ENCODE measurements at regions not wholly inside any gene's neighbourhood (a gene's known extent, or its start where the extent isn't known, plus 50 kb on each side); places are given as distances from the start of the nearest gene placed in this dataset.
"Not testable (repeated sequence)": the region's sequence is repeated elsewhere in the genome, so short reads cannot be mapped to it uniquely, and the experiment has no call there.

DNA sequence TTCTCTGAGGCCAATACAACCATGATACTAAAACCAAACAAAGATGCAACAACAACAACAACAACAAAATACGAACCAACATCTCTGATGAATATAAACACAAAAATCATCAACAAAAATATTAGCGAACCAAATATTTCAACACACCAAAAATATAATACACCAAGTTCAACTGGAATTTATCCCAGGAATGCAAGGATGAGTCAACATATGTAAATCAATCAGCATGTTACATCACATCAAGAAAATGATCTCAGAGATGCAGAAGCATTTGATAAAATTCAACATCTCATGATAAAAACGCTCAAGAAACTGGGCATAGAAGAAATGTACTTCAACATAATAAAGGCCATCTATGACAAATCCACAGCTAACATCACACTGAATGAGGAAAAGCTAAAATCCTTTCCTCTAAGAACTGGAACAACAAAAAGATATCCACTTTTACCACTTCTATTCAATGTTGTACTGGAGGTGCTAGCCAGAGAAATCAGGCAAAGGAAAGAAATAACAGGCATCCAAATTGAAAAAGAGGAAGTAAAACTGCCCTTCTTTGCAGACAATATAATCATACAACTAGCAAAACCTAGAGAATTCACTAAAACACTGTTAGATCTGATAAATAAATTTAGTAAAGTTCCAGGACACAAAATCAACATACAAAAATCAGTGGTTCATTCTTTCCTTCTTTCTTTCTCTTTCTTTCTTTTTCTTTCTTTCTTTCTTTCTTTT, 2448.7 kb upstream of the PCDH20 start:
- no peak for DNase-seq

DNA sequence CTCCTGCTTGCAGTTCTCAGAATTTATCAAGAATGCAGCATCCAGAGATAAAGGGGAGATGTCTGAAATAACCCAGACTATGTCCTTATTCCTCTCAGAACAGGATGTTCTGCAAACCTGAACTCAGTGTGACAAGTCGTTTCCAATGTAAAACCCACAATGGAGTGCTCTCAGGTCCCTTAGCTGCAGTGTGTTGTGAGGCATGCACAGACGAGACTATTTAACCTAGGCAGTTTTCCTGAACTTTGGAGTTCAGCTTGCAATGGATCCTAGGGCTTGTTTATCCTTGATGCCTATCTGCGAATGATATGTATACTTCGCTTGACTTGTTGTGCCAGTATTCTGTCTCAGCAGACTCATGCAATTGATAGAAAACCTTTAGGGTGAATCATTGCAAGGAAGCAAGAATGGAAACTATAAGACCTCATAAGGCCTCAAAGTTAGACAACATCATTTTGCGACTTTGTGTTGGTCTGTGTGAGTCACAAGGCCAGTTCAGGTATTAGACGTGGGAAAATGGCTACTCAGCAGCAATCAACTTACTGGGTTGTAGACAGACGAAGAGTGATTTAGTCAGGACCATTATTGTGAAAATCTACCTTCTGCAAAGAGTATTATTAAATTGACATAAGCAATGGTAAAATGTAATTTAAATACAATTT, 2439.9 kb upstream of the PCDH20 start:
- DNase-seq: no peak

DNA sequence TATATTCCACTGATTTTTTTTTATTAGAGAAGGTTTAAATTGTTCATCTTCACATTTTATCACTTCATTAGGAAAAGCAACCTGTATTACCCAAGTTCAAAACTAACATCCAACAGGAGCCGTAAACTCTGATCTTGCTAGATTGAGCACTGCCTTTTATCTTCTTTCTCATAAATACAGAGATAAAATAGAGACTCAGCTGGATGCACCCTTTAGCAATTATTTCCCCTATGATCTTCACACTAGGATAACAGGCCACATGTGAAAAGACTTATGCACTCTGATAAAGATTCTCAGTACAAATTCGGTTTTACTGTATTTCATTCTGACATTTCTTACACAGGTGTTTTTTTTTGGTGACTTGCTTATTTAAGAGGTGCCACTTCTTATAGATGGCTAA, 2438.2 kb upstream of the PCDH20 start:
- DNase-seq: no peak

DNA sequence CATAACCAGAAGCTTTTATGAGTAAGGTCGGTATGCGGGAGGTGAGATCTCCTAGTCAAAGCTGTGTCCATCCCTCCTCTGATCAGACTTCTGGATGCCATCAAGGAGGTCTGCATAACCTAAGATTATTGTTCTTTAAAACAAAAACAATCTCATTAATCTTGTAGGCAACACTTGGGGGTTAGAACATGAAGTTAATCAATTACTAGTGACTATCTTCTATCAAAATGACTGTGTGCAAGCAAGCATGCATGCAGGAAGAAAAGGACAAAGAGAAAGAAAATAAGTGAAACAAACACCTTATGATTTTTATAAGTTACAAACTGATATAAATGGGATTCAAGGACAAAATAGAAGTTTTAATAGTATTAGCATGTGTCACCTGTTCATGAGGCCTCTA, 2435.9 kb upstream of the PCDH20 start:
- no peak for DNase-seq

DNA sequence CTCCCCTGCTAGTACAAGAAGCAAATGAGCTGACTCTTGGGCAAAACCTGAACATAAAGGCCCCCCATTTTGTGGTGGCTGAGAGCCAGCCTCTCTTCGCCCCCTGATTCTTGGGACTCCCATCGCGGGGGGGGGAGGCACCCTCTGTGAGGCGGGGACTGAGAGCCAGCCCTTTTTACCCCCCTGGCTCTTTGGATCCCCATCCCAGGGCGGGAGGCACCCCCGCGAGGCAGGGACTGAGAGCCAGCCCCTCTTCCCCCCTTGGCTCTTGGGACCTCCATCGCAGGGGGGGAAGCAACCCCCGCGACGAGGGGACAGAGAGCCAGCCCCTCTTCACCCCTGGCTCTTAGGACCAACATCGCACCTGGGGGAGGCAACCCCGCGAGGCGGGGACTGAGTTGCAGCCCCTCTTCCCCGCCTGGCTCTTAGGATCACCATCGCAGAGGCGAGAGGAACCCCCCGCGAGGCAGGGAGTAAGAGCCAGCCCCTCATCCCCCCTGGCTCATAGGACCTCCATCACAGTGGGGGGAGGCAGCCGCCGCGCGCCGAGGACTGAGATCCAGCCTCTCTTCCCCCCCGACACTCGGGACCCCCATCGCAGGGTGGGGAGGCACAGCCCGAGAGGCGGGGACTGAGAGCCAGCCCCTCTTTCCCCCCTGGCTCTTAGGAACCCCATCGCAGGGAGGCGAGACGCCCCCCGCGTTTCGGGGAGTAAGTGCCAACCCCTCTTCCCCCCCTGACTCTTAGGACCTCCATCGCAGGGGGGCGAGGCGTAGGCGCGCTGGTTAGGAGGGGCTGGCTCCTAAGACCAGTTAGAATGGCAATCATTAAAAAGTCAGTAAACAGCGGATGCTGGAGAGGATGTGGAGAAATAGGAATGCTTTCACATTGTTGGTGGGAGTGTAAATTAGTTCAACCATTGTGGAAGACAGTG, 2428.4 kb upstream of the PCDH20 start:
- no peak for DNase-seq

DNA sequence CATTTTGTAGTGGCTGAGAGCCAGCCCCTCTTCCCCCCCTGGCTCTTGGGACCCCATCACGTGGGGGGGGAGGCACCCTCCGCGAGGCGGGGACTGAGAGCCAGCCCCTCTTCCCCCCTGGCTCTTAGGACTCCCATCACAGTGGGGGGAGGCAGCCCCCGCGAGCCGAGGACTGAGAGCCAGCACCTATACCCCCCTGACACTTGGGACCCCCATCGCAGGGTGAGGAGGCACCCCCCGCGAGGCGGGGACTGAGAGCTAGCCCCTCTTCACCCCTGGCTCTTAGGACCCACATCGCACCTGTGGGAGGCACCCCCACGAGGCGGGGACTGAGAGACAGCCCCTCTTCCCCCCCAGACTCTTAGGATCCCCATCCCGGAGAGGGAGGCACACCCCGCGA, 2426.5 kb upstream of the PCDH20 start:
- no peak for DNase-seq

DNA sequence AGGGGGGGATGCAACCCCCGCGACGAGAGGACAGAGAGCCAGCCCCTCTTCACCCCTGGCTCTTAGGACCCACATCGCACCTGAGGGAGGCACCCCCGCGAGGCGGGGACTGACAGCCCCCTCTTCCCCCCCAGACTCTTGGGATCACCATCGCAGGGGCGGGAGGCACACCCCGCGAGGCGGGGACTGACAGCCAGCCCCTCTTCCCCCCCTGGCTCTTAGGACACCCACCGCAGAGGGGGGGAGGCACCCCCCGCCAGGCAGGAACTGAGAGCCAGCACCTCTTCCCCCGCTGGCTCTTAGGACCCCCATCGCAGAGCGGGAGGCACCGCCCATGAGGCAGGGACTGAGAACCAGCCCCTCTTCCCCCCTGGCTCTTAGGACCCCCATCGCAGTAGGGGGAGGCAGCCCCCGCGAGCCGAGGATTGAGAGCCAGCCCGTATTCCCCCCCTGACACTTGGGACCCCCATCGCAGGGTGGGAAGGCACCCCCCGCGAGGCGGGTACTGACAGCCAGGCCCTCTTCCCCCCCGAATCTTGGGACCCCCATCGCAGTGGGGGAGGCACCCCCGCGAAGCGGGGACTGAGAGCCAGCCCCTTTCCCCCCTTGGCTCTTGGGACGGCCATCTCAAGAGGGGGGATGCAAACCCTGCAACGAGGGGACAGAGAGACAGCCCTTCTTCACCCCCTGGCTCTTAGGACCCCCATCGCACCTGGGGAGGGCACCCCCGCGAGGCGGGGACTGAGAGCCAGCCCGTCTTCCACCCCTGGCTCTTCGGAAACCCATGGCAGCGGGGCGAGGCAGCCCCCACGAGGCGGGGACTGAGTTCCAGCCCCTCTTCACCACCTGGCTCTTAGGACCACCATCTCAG, 2425.1 kb upstream of the PCDH20 start:
- no peak for DNase-seq

DNA sequence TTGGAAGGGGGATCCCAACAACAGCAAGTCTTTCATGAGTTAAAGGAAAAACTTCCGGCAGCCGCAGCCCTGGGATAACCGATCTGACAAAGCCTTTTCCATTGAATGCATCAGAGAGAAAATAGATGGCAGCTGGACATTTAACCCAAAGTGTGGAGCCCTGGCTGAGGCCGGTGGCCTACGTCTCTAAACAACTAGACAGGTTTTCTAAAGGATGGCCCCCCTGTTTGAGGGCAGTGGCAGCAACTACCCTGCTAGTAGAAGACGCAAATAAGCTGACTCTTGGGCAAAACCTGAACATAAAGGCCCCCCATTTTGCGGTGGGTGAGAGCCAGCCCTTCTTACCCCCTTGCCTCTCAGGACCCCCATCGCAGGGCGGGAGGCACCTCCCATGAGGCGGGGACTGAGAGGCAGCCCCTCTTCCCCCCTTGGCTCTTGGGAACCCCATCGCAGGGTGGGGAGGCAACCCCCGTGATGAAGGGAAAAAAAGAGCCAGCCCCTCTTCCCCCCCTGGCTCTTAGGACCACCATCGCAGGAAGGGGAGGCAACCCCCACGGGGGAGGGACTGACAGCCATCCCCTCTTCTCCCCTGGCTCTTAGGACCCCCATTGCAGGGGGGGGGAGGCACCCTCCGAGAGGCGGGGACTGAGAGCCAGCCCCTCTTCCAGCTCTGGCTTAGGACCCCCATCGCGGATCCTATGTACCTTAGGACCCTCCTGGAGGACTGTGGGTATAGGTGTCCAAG, 2422.9 kb upstream of the PCDH20 start:
- DNase-seq: no peak

DNA sequence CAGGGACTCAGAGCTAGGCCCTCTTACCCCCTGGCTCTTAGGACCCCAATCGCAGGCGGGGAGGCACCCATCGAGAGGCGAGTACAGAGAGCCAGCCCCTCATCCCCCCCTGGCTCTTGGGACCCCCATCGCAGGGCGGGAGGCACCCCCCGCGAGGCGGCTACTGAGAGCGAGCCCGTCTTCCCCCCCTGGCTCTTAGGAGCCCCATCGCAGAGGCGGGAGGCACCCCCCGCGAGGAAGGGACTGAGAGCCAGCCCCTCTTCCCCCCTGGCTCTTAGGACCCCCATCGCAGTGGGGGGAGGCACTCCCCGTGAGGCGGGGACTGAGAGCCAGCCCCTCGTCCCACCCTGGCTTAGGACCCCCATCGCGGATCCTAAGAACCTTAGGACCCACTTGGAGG, 2422.1 kb upstream of the PCDH20 start:
- DNase-seq: not testable (repeated sequence)

DNA sequence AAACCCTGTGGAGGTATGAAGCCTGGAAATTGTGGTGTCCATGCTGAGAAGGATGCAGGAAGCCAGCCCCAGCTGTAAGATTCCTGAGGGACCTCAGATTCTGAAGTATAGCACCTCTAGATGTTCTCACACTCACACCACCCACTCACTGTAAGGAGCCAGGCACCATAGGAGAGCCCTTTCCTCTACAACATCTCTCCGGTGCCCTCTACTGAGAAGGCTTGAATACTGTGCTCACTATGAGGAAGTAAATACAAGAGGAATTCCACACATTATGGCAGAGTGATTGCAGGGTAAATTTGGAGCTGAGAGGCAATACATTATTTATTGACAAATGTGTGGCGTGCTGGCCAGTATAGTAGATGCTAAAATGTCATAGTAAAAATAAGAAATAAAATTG, 2414.0 kb upstream of the PCDH20 start:
- DNase-seq: not testable (repeated sequence)

DNA sequence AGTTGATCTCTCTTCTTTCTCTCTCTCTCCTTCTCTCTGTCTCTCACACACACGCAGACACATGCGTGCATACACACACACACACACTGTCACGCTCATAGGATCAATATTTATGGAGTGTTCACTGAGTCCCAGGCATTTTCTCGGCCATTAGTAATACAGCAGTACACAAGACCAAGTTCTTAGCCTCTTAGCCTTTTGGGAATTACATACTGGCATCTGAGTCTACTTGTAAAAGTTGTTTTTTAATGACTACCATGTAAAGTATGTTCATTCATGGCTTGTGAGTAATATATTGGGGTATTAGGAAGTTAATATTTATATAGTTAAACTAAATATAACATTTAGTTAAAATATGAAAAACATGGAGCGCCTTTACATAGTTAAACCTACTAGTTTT, 2406.1 kb upstream of the PCDH20 start:
- DNase-seq: not testable (repeated sequence)

DNA sequence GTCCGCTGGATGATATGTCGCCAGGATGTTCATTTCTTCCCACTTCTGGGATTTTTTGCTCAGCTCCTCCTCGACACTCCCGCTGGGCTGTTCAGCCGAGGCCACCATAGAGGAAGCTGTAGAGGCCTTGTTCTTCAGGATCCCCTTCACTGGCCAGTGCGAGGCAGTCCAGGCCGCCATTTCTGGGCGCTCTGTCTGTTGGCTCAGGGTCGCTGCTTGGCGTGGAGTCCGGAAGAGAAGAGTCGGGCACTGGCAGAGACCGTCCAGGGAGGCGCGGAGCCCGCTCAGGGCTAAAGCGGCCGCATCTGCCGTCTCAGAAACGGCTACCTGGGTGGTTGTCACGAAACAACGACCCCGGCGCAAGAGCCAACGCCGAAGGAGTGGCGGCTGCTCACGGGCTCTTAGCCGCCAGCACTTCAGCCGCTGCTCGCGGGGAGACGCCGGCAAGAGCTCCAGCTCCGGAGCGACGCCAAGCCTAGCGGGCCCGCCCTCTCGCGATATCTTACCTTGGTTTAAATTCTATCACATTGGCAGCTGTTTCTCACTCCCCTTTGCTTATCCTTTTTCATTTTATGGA, 2395.9 kb upstream of the PCDH20 start:
- DNase-seq: not testable (repeated sequence)

DNA sequence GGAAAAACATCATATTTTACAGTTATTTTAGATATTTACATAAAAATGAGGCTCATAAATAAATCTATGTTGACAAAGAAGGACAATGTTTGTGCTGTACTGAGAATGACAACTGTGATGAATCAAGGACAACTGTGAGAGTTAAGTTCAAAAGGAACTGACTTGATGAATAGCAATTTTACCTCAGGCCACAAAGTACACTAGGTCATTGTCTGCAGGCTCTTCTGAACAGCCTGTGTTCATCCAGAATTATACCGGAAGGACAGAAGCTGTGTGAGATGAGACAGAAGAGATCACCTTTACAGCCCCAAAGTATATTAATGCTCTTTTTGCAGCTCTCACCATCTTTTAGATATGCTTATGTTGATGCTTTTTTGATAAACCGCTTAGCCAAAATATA, 2375.5 kb upstream of the PCDH20 start:
- DNase-seq: not testable (repeated sequence)

DNA sequence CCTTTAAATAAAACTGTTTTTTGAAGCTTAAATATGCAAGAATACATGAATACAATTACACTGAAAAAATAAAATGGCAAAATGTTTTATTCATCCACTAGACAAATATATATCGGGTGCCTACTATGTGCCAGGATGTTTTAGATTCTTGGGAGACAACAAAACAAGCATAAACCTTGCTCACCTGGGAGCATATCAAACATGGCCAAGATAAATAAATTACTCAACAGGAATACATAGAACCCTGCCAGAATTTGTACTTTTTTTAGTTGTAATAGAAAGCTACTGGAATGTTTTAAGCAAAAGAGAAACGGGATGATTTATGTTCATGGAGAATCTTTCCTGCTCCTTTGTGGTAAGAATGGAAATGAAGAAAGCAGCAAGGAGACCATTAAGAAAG, 2358.5 kb upstream of the PCDH20 start:
- no peak for DNase-seq

DNA sequence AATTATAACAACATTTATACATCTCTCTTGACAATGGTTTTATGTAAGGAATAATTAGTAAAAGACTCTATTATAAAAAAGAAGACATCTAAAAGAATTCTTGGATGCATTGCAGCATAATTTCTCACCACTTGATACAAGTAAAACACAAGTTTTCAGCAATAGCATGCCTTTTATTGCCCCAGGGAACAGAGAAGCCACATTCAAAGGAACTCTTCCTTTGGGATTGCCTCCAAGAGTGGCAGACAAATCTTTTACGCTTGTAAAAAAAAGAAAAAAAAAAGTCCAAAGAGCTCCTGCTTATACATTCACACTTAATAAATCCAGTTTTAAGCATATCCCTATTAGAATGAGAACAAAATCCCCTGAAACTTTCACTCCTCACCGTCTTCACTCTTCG, 2357.8 kb upstream of the PCDH20 start:
- DNase-seq: no peak

DNA sequence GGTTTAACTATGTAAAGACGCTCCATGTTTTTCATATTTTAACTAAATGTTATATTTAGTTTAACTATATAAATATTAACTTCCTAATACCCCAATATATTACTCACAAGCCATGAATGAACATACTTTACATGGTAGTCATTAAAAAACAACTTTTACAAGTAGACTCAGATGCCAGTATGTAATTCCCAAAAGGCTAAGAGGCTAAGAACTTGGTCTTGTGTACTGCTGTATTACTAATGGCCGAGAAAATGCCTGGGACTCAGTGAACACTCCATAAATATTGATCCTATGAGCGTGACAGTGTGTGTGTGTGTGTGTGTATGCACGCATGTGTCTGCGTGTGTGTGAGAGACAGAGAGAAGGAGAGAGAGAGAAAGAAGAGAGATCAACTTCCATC, 2342.0 kb upstream of the PCDH20 start:
- not testable (repeated sequence) for DNase-seq

DNA sequence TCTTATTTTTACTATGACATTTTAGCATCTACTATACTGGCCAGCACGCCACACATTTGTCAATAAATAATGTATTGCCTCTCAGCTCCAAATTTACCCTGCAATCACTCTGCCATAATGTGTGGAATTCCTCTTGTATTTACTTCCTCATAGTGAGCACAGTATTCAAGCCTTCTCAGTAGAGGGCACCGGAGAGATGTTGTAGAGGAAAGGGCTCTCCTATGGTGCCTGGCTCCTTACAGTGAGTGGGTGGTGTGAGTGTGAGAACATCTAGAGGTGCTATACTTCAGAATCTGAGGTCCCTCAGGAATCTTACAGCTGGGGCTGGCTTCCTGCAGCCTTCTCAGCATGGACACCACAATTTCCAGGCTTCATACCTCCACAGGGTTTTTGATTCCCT, 2334.2 kb upstream of the PCDH20 start:
- not testable (repeated sequence) for DNase-seq

DNA sequence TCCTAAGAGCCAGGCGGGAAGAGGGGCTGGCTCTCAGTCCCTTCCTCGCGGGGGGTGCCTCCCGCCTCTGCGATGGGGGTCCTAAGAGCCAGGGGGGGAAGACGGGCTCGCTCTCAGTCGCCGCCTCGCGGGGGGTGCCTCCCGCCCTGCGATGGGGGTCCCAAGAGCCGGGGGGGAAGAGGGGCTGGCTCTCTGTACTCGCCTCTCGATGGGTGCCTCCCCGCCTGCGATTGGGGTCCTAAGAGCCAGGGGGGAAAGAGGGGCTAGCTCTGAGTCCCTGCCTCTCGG, 2326.1 kb upstream of the PCDH20 start:
- not testable (repeated sequence) for DNase-seq

DNA sequence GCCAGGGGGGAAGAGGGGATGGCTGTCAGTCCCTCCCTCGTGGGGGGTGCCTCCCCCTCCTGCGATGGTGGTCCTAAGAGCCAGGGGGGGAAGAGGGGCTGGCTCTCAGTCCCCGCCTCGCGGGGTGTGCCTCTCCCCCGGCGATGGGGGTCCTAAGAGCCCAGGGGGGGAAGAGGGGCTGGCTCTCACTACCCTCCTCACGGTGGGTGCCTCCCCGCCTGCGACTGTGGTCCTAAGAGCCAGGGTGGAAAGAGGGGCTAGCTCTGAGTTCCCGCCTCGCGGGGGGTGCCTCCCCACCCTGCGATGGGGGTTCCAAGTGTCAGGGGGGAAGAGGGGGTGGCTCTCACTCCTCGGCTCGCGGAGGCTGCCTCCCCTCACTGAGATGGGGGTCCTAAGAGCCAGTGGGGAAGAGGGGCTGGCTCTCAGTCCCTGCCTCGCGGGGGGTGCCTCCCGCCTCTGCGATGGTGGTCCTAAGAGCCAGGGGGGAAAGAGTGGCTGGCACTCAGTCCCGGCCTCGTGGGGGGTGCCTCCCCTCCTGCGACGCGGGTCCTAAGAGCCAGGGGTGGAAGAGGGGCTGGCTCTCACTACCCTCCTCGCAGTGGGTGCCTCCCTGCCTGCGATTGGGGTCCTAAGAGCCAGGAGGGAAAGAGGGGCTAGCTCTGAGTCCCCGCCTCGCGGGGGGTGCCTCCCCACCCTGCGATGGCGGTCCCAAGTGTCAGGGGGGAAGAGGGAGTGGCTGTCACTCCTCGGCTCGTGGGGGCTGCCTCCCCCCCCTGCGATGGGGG, 2325.6 kb upstream of the PCDH20 start:
- no peak for DNase-seq

Data from amygdala (tissue), 56 donors.